B cell (primary cell): ENCODE measurements at regions not wholly inside any gene's neighbourhood (a gene's known extent, or its start where the extent isn't known, plus 50 kb on each side); places are given as distances from the start of the nearest gene placed in this dataset.

ENCODE experiments used
- ATAC-seq: fragments of 200-7000 bp; cut with Tn5 transposase; one replicate; pipeline ENCODE4 v1.10.0; 2021; ENCODE audit warnings: low read depth, mild to moderate bottlenecking, moderate number of reproducible peaks, moderate library complexity
- CTCF ChIA-PET: fragments of 350-600 bp; sonication (Branson Sonifier 250); formaldehyde crosslinking; loops from one replicate; lab custom pipeline; 2021; ENCODE audit warnings: antibody characterized with exemption, inconsistent platforms; lab: Charles Lee
- POLR2A ChIA-PET: fragments of 350-600 bp; sonication (Branson Sonifier 250); formaldehyde crosslinking; loops from one replicate; lab custom pipeline; 2021; ENCODE audit warnings: antibody characterized with exemption; lab: Charles Lee
- DNase-seq: peaks from one replicate; pipeline ENCODE4 v3.0.0; 2013
- H2AFZ ChIP-seq: 2 replicates; pipeline ENCODE4 v1.6.1; 2012; ENCODE audit warnings: mild to moderate bottlenecking, low read depth, low read length; ENCODE audit not compliant: insufficient read depth, poor library complexity, severe bottlenecking
- H3K27ac ChIP-seq, 2 donors: 1 replicate in 1 of 2; 2 replicates in 1 of 2; pipeline ENCODE4 v1.5.1; 2012 to 2013; ENCODE audit warnings: low read length in 2 of 2, mild to moderate bottlenecking in 2 of 2, moderate library complexity in 1 of 2
- H3K27me3 ChIP-seq, 4 experiments: fragments of 200-600 bp in 1 of 4; sonication (generic) in 1 of 4; replicated peaks in 1 of 4; 1 replicate in 2 of 4; 2 replicates in 2 of 4; pipeline versions ENCODE4 v1.6.1 to v1.7.0; 2013 to 2016; ENCODE audit warnings: low read length in 3 of 4, mild to moderate bottlenecking in 2 of 4, mixed read lengths in 1 of 4, moderate library complexity in 1 of 4; ENCODE audit not compliant: insufficient read depth in 4 of 4, control insufficient read depth in 3 of 4; ENCODE audit errors: control extremely low read depth in 1 of 4
- H3K36me3 ChIP-seq, 2 experiments: replicated peaks in 1 of 2; 1 replicate in 1 of 2; 2 replicates in 1 of 2; pipeline versions ENCODE4 v1.6.1 to v1.7.1; 2013; ENCODE audit warnings: low read length in 1 of 2; ENCODE audit not compliant: insufficient read depth in 2 of 2, control insufficient read depth in 1 of 2; ENCODE audit errors: control extremely low read depth in 1 of 2, extremely low read depth in 1 of 2
- H3K4me1 ChIP-seq, 2 donors: fragments of 200-600 bp in 1 of 2; sonication (generic) in 1 of 2; 1 replicate in 1 of 2; 2 replicates in 1 of 2; pipeline versions ENCODE4 v1.5.1 to v1.6.1; 2013 to 2017; ENCODE audit warnings: low read length in 2 of 2; ENCODE audit not compliant: control insufficient read depth in 2 of 2, insufficient read depth in 2 of 2
- H3K4me2 ChIP-seq: replicated peaks from 2 replicates; pipeline ENCODE3; 2012; ENCODE audit warnings: mild to moderate bottlenecking, low read depth, low read length; ENCODE audit not compliant: poor library complexity, severe bottlenecking
- H3K4me3 ChIP-seq, 5 experiments: fragments of 200-600 bp in 1 of 5; sonication (generic) in 1 of 5; 1 replicate in 3 of 5; 2 replicates in 2 of 5; pipeline versions ENCODE4 v1.5.1 to v1.7.0; 2011 to 2016; ENCODE audit warnings: low read length in 4 of 5, mild to moderate bottlenecking in 4 of 5, low read depth in 2 of 5, control low read depth in 1 of 5, moderate library complexity in 1 of 5; ENCODE audit not compliant: insufficient read depth in 1 of 5; ENCODE audit errors: control extremely low read depth in 1 of 5, extremely low read depth in 1 of 5
- H3K79me2 ChIP-seq: fragments of 200-600 bp; sonication (generic); one replicate; pipeline ENCODE4 v1.6.0; 2016; ENCODE audit warnings: low read length; ENCODE audit not compliant: control insufficient read depth, insufficient read depth
- H3K9ac ChIP-seq: fragments of 200-600 bp; sonication (generic); 2 replicates; pipeline ENCODE4 v1.6.1; 2017; ENCODE audit warnings: mild to moderate bottlenecking, low read length, moderate library complexity
- H3K9me3 ChIP-seq, 3 donors: one replicate each; pipeline versions ENCODE4 v1.6.1 to v1.7.1; 2013; ENCODE audit warnings: low read length in 2 of 3; ENCODE audit not compliant: control insufficient read depth in 2 of 3, insufficient read depth in 1 of 3; ENCODE audit errors: control extremely low read depth in 1 of 3
- H4K20me1 ChIP-seq: 2 replicates; pipeline ENCODE4 v1.6.0; 2012; ENCODE audit warnings: mild to moderate bottlenecking, low read length; ENCODE audit not compliant: insufficient read depth, control insufficient read depth, poor library complexity, severe bottlenecking
- H3K27ac Mint-ChIP-seq: one replicate; pipeline ENCODE4 v1.8.0; 2021; ENCODE audit warnings: mixed read lengths
- H3K27me3 Mint-ChIP-seq: one replicate; pipeline ENCODE4 v1.8.0; 2021; ENCODE audit warnings: mixed read lengths
- H3K4me1 Mint-ChIP-seq: one replicate; pipeline ENCODE4 v1.8.0; 2021; ENCODE audit warnings: mixed read lengths
- H3K4me3 Mint-ChIP-seq: one replicate; pipeline ENCODE4 v1.8.0; 2021; ENCODE audit warnings: mixed read lengths
- H3K9me3 Mint-ChIP-seq: one replicate; pipeline ENCODE4 v1.8.0; 2022; ENCODE audit warnings: mixed read lengths; ENCODE audit not compliant: insufficient read depth
- EZH2 ChIP-seq: IDR thresholded peaks from 2 replicates; pipeline ENCODE4 v1.6.1; 2012; ENCODE audit warnings: borderline replicate concordance, low read depth, mild to moderate bottlenecking, moderate library complexity, low read length; ENCODE audit not compliant: insufficient read depth, poor library complexity, severe bottlenecking
- WGBS: methylation state at CpG from one replicate; pipeline ENCODE4 v1.1.5; 2013; ENCODE audit warnings: missing lambda C conversion rate; ENCODE audit not compliant: insufficient coverage; 5-methylcytosine and 5-hydroxymethylcytosine counted together
- intact Hi-C: fragments of 100-400 bp; cut with micrococcal nuclease; formaldehyde crosslinking; loops from one replicate; pipeline ENCODE4 v1.10.0; 2022
- TF ChIP-seq, protein P1 (sequence below): fragments of 200-600 bp; IDR thresholded peaks from one replicate; pipeline ENCODE4 v1.8.0; 2022; ENCODE audit warnings: antibody characterized with exemption, mild to moderate bottlenecking

DNA sequence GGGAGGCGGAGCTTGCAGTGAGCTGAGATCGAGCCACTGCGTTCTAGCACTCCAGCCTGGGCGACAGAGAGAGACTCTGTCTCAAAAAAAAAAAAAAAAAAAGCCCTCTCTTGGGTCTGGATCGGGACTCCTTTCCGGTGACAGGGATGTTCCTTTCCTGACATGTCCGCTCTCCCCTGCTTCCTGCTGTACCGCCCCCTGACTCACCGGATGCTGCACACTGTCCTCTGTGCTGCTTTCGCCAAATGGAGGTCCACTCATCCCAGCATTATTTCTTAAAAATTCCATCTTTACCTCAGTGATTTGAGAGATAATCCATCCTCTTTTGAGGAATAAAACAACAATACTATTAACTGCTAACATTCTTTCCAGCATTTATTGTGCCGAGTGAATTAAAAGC lies 113.8 kb upstream of the EEPD1 start:
- no peaks in the 10 kb centered on the region for H3K9me3 Mint-ChIP-seq
- intact Hi-C loops = no loop called here
- 94% methylated on average over 10 of the region's 11 CpGs for WGBS
- no peaks in the 10 kb centered on the region for H3K79me2 ChIP-seq
- no peak overlapping the region for H3K27ac ChIP-seq
- no peak overlapping the region for H3K4me3 Mint-ChIP-seq
- no peaks in the 10 kb centered on the region for H4K20me1 ChIP-seq
- no peak overlapping the region for H3K27ac Mint-ChIP-seq
- DNase-seq (no peak), ATAC-seq (no peak)
- no peaks in the 10 kb centered on the region for H3K36me3 ChIP-seq
- H3K27me3 Mint-ChIP-seq = peaks cover 17% of the 10 kb centered on the region
- peaks cover 0 to 5% (median 0%) of the 10 kb centered on the region in 4 experiments for H3K27me3 ChIP-seq
- TF ChIP-seq, protein P1, sequence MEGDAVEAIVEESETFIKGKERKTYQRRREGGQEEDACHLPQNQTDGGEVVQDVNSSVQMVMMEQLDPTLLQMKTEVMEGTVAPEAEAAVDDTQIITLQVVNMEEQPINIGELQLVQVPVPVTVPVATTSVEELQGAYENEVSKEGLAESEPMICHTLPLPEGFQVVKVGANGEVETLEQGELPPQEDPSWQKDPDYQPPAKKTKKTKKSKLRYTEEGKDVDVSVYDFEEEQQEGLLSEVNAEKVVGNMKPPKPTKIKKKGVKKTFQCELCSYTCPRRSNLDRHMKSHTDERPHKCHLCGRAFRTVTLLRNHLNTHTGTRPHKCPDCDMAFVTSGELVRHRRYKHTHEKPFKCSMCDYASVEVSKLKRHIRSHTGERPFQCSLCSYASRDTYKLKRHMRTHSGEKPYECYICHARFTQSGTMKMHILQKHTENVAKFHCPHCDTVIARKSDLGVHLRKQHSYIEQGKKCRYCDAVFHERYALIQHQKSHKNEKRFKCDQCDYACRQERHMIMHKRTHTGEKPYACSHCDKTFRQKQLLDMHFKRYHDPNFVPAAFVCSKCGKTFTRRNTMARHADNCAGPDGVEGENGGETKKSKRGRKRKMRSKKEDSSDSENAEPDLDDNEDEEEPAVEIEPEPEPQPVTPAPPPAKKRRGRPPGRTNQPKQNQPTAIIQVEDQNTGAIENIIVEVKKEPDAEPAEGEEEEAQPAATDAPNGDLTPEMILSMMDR = no peak
- TF ChIP-seq EZH2 = no peak
- ChIA-PET POLR2A (no interaction called here), CTCF (interaction anchor here (0.9 kb wide), 1 partner anchor 256 kb away, joined by 4 read pairs; no protein-coding TSS in a partner anchor)
- H3K4me1 ChIP-seq = no peaks in the 10 kb centered on the region
- H3K9ac ChIP-seq = no peak overlapping the region
- no peaks in the 10 kb centered on the region for H3K4me1 Mint-ChIP-seq
- H2AFZ ChIP-seq = no peak overlapping the region
- H3K4me3 ChIP-seq = no peak overlapping the region
- no peak overlapping the region for H3K4me2 ChIP-seq
- no peaks in the 10 kb centered on the region for H3K9me3 ChIP-seq

DNA sequence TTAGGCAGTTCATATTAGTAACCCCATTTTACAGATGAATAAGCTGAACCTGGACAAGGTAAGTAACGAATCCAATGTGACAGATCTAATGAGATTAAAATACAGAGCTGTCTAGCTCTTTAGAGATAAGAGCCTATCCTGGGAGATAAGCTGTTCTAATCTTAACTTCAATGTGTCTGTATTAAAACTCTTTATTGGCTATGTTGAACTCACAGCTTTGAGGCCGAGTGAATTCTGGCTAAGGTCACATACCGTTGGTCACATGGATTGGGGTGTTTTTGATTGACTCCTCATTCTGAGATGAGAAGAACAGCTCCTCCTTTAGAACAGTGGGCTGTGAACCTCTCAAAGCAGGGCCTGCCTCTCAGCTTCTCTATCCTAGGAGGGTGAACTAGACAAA lies 113.4 kb upstream of the EEPD1 start:
- TF ChIP-seq, protein P1 = no peak
- TF ChIP-seq EZH2 = no peak
- Histone ChIP-seq H4K20me1 (no peaks in the 10 kb centered on the region), H2AFZ (no peak overlapping the region), H3K36me3 (no peaks in the 10 kb centered on the region), H3K9me3 (no peaks in the 10 kb centered on the region), H3K27me3 (peaks cover 0 to 5% (median 0%) of the 10 kb centered on the region in 4 experiments), H3K79me2 (no peaks in the 10 kb centered on the region), H3K4me3 (no peak overlapping the region), H3K9ac (no peak overlapping the region), H3K27ac (no peak overlapping the region), H3K4me1 (no peaks in the 10 kb centered on the region), H3K4me2 (no peak overlapping the region)
- Mint-ChIP-seq H3K27me3 (peaks cover 15% of the 10 kb centered on the region), H3K4me1 (no peaks in the 10 kb centered on the region), H3K9me3 (no peaks in the 10 kb centered on the region), H3K27ac (no peak overlapping the region), H3K4me3 (no peak overlapping the region)
- ChIA-PET CTCF (interaction anchor here (0.9 kb wide), 1 partner anchor 255 kb away, joined by 4 read pairs; no protein-coding TSS in a partner anchor), POLR2A (no interaction called here)
- ATAC-seq (no peak), DNase-seq (no peak)
- WGBS = no CpG with 5 or more reads among the region's 3 CpGs
- intact Hi-C loops = no loop called here
